ENCODE measurements at regions not wholly inside any gene's neighbourhood (a gene's known extent, or its start where the extent isn't known, plus 50 kb on each side); places are given as distances from the start of the nearest gene placed in this dataset.
A peak's percentile ranks its signal among the peaks of the same experiment; 100 is the strongest.

DNA sequence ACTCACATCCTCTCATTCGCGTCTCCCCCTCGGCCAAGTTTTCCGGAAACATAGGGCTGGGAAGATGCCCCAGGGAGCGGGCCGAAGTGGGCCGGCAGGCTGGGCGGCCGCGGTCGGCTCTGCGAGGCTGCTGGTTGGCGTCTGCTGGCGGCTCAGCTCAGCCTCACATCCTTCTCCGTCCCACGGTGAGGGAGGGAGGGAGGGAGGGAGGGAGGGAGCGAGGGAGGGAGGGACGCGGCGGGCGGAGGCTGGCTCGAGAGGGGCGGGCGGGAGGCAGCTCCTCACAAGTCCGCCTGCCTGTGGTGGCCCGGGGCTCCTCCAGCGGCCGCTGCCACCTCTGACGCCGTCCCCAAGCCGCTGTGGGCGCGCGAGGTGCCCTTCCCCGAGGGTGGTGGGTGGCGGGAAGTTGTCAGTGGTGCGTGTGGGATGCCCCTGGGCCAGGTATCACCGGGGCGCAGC lies 93.8 kb downstream of the RFLNA start:
- H3K27ac ChIP-seq (ENCODE audit: insufficient read length, low read depth, low read length), result no peak overlapping the region
- no peaks in the 10 kb centered on the region for H3K79me2 ChIP-seq (ENCODE audit: insufficient read depth, low read length)
- no peak overlapping the region for H4K91ac ChIP-seq (ENCODE audit: insufficient read length, low read depth, low read length)
- H3K4ac ChIP-seq (ENCODE audit: low read depth, low read length), result no peak overlapping the region
- H3K9me3 ChIP-seq (ENCODE audit: control insufficient read depth, low read depth, low read length), result no peaks in the 10 kb centered on the region
- H3K23ac ChIP-seq (ENCODE audit: insufficient read length, low read depth, low read length), result no peak overlapping the region
- no peak for TF ChIP-seq CTCF (conservative IDR thresholded peaks at IDR 0.05)
- H4K5ac ChIP-seq (ENCODE audit: insufficient read length, low read depth, low read length), result no peak overlapping the region
- no CpG with 5 or more reads among the region's 39 CpGs for WGBS (ENCODE audit: extremely low coverage, insufficient read length, low lambda C conversion rate)
- no peak overlapping the region for H2BK12ac ChIP-seq (ENCODE audit: insufficient read length, low read depth, low read length)
- H2AFZ ChIP-seq (ENCODE audit: low read length), result no peak overlapping the region
- no peak overlapping the region for H3K27ac Mint-ChIP-seq
- no peaks in the 10 kb centered on the region for H3K4me1 ChIP-seq (ENCODE audit: insufficient read depth, low read length)
- H3K4me3 Mint-ChIP-seq, result peak overlapping the region; percentile 52 to 70
- H3K23me2 ChIP-seq (ENCODE audit: insufficient read length, low read depth, low read length, poor library complexity, severe bottlenecking), result no peaks in the 10 kb centered on the region
- peaks cover 4 to 30% (median 13%) of the 10 kb centered on the region in 3 experiments; a peak in 5 of 7 replicates for H3K36me3 Mint-ChIP-seq (ENCODE audit: insufficient read depth in 1 of 3, low read depth in 3 of 3)
- H2AK5ac ChIP-seq (ENCODE audit: insufficient read length, low read length), result no peak overlapping the region
- no peak overlapping the region for H3T11ph ChIP-seq (ENCODE audit: low read length)
- H3K27me3 ChIP-seq (ENCODE audit: insufficient read depth, low read length), result no peaks in the 10 kb centered on the region
- H3K18ac ChIP-seq (ENCODE audit: insufficient read length, low read depth, low read length), result no peak overlapping the region
- no peak overlapping the region for H3K9ac ChIP-seq (ENCODE audit: extremely low read depth, insufficient read length, low read length)
- H3K9me3 Mint-ChIP-seq, result no peaks in the 10 kb centered on the region
- H3K79me1 ChIP-seq (ENCODE audit: insufficient read depth, low read depth, low read length, poor library complexity, severe bottlenecking), result no peaks in the 10 kb centered on the region
- H3K14ac ChIP-seq (ENCODE audit: insufficient read depth, low read length), result peak overlapping the region; percentile 61; the same call in 1 of the 2 replicates
- peak; percentile 84 for DNase-seq
- no peak overlapping the region for H3K56ac ChIP-seq (ENCODE audit: insufficient read length, low read depth, low read length)
- peak overlapping the region; percentile 53 for H3K4me2 ChIP-seq (ENCODE audit: insufficient read depth, insufficient read length, low read length)
- H2BK15ac ChIP-seq (ENCODE audit: low read depth, low read length), result no peak overlapping the region
- no peak overlapping the region for H4K8ac ChIP-seq (replicated peaks; ENCODE audit: insufficient read length, low read depth, low read length)
- no peaks in the 10 kb centered on the region; the same call in 1 of the 2 replicates for H3K27me3 Mint-ChIP-seq (ENCODE audit: low read depth)
- no peaks in the 10 kb centered on the region for H4K20me1 ChIP-seq (ENCODE audit: control insufficient read depth, insufficient read depth, insufficient read length)
- H2BK120ac ChIP-seq (ENCODE audit: low read depth, low read length, poor library complexity, severe bottlenecking), result no peak overlapping the region
- no peak overlapping the region for H2BK5ac ChIP-seq (ENCODE audit: insufficient read length, low read length)
- H2BK20ac ChIP-seq (ENCODE audit: low read depth, low read length, poor library complexity, severe bottlenecking), result no peak overlapping the region
- peaks cover 17 to 23% of the 10 kb centered on the region in 2 experiments for H3K4me1 Mint-ChIP-seq

Measured in H9 (cell line).